H9 (cell line): ENCODE measurements at regions not wholly inside any gene's neighbourhood (a gene's known extent, or its start where the extent isn't known, plus 50 kb on each side); places are given as distances from the start of the nearest gene placed in this dataset.

Experiments
- DNase-seq: peaks from one replicate; pipeline ENCODE4 v3.0.0-alpha.2; 2017
- H2AFZ ChIP-seq: one replicate; pipeline ENCODE4 v1.6.1; 2013; ENCODE audit warnings: mild to moderate bottlenecking, low read length, control low read depth, moderate library complexity
- H2AK5ac ChIP-seq: 2 replicates; pipeline ENCODE4 v1.6.1; 2013; ENCODE audit warnings: low read length, control low read depth, mixed read lengths; ENCODE audit not compliant: insufficient read length
- H2BK120ac ChIP-seq: one replicate; pipeline ENCODE4 v1.6.1; 2013; ENCODE audit warnings: low read depth, mild to moderate bottlenecking, low read length, control low read depth, inconsistent platforms; ENCODE audit not compliant: poor library complexity, severe bottlenecking
- H2BK12ac ChIP-seq: 2 replicates; pipeline ENCODE4 v1.6.1; 2013; ENCODE audit warnings: low read length, control low read depth, mixed read lengths, low read depth; ENCODE audit not compliant: insufficient read length
- H2BK15ac ChIP-seq: 2 replicates; pipeline ENCODE4 v1.6.1; 2013; ENCODE audit warnings: low read depth, low read length, control low read depth
- H2BK20ac ChIP-seq: one replicate; pipeline ENCODE4 v1.6.1; 2013; ENCODE audit warnings: low read depth, mild to moderate bottlenecking, low read length, control low read depth, inconsistent platforms; ENCODE audit not compliant: poor library complexity, severe bottlenecking
- H2BK5ac ChIP-seq: 2 replicates; pipeline ENCODE4 v1.6.1; 2013; ENCODE audit warnings: low read length, control low read depth, mixed read lengths; ENCODE audit not compliant: insufficient read length
- H3K14ac ChIP-seq: 2 replicates; pipeline ENCODE4 v1.6.1; 2013; ENCODE audit warnings: low read length, control low read depth; ENCODE audit not compliant: insufficient read depth
- H3K18ac ChIP-seq: 2 replicates; pipeline ENCODE4 v1.6.1; 2013; ENCODE audit warnings: low read depth, mild to moderate bottlenecking, mixed read lengths, low read length, control low read depth; ENCODE audit not compliant: insufficient read length
- H3K23ac ChIP-seq: 2 replicates; pipeline ENCODE4 v1.6.1; 2013; ENCODE audit warnings: low read length, control low read depth, mixed read lengths, low read depth; ENCODE audit not compliant: insufficient read length
- H3K23me2 ChIP-seq: 2 replicates; pipeline ENCODE4 v1.6.1; 2013; ENCODE audit warnings: low read depth, mild to moderate bottlenecking, mixed read lengths, low read length, control low read depth; ENCODE audit not compliant: insufficient read length, poor library complexity, severe bottlenecking
- H3K27ac ChIP-seq: 2 replicates; pipeline ENCODE4 v1.5.1; 2013; ENCODE audit warnings: low read length, control low read depth, mixed read lengths, low read depth; ENCODE audit not compliant: insufficient read length
- H3K27me3 ChIP-seq: 2 replicates; pipeline ENCODE4 v1.6.1; 2013; ENCODE audit warnings: low read length, control low read depth, inconsistent platforms; ENCODE audit not compliant: insufficient read depth
- H3K4ac ChIP-seq: 2 replicates; pipeline ENCODE4 v1.6.1; 2013; ENCODE audit warnings: low read depth, mild to moderate bottlenecking, control low read depth, inconsistent platforms, low read length, moderate library complexity
- H3K4me1 ChIP-seq: 2 replicates; pipeline ENCODE4 v1.6.1; 2013; ENCODE audit warnings: low read length, control low read depth, inconsistent platforms; ENCODE audit not compliant: insufficient read depth
- H3K4me2 ChIP-seq: 2 replicates; pipeline ENCODE4 v1.6.1; 2013; ENCODE audit warnings: low read length, control low read depth, mixed read lengths; ENCODE audit not compliant: insufficient read length, insufficient read depth
- H3K56ac ChIP-seq: 2 replicates; pipeline ENCODE4 v1.6.1; 2013; ENCODE audit warnings: low read depth, mild to moderate bottlenecking, mixed read lengths, low read length, control low read depth; ENCODE audit not compliant: insufficient read length
- H3K79me1 ChIP-seq: 2 replicates; pipeline ENCODE4 v1.6.1; 2013; ENCODE audit warnings: low read depth, mild to moderate bottlenecking, moderate library complexity, low read length, control low read depth, inconsistent platforms; ENCODE audit not compliant: insufficient read depth, poor library complexity, severe bottlenecking
- H3K79me2 ChIP-seq: 2 replicates; pipeline ENCODE4 v1.6.1; 2013; ENCODE audit warnings: low read length, control low read depth, inconsistent platforms; ENCODE audit not compliant: insufficient read depth
- H3K9ac ChIP-seq: 2 replicates; pipeline ENCODE4 v1.6.1; 2013; ENCODE audit warnings: low read length, control low read depth, mixed read lengths; ENCODE audit not compliant: insufficient read length; ENCODE audit errors: extremely low read depth
- H3K9me3 ChIP-seq: one replicate; pipeline ENCODE4 v1.6.1; 2013; ENCODE audit warnings: low read depth, low read length, inconsistent platforms; ENCODE audit not compliant: control insufficient read depth
- H3T11ph ChIP-seq: one replicate; pipeline ENCODE4 v1.6.1; 2013; ENCODE audit warnings: mild to moderate bottlenecking, low read length, control low read depth, inconsistent platforms
- H4K20me1 ChIP-seq: one replicate; pipeline ENCODE4 v1.6.1; 2013; ENCODE audit not compliant: control insufficient read depth, insufficient read length, insufficient read depth
- H4K5ac ChIP-seq: 2 replicates; pipeline ENCODE4 v1.6.1; 2013; ENCODE audit warnings: low read depth, mild to moderate bottlenecking, mixed read lengths, low read length, control low read depth; ENCODE audit not compliant: insufficient read length
- H4K8ac ChIP-seq: replicated peaks from 2 replicates; pipeline ENCODE4 v1.6.1; 2013; ENCODE audit warnings: low read length, control low read depth, mixed read lengths, low read depth; ENCODE audit not compliant: insufficient read length
- H4K91ac ChIP-seq: 2 replicates; pipeline ENCODE4 v1.6.1; 2013; ENCODE audit warnings: low read depth, mild to moderate bottlenecking, moderate library complexity, mixed read lengths, low read length, control low read depth; ENCODE audit not compliant: insufficient read length
- H3K27ac Mint-ChIP-seq, 3 experiments: 2 replicates in 2 of 3; 3 replicates in 1 of 3; pipeline ENCODE4 v1.8.0; 2020 to 2021; ENCODE audit warnings: mixed read lengths in 3 of 3, mild to moderate bottlenecking in 1 of 3, moderate library complexity in 1 of 3
- H3K27me3 Mint-ChIP-seq: 2 replicates; pipeline ENCODE4 v1.8.0; 2021; ENCODE audit warnings: low read depth, mild to moderate bottlenecking, moderate library complexity, mixed read lengths
- H3K36me3 Mint-ChIP-seq, 3 experiments: 2 replicates in 2 of 3; 3 replicates in 1 of 3; pipeline ENCODE4 v1.8.0; 2020 to 2021; ENCODE audit warnings: low read depth in 3 of 3, mixed read lengths in 3 of 3; ENCODE audit not compliant: insufficient read depth in 1 of 3
- H3K4me1 Mint-ChIP-seq, 2 experiments: 2 replicates each; pipeline ENCODE4 v1.8.0; 2020; ENCODE audit warnings: mixed read lengths in 2 of 2
- H3K4me3 Mint-ChIP-seq, 2 experiments: 2 replicates in 1 of 2; 3 replicates in 1 of 2; pipeline ENCODE4 v1.8.0; 2020 to 2021; ENCODE audit warnings: mild to moderate bottlenecking in 2 of 2, mixed read lengths in 2 of 2, moderate library complexity in 1 of 2
- H3K9me3 Mint-ChIP-seq, 2 experiments: 2 replicates in 1 of 2; 3 replicates in 1 of 2; pipeline ENCODE4 v1.8.0; 2020; ENCODE audit warnings: mild to moderate bottlenecking in 2 of 2, mixed read lengths in 2 of 2, moderate library complexity in 1 of 2
- WGBS: extraction: QIAGEN DNeasy Blood & Tissue Kit; methylation state at CpG from one replicate; pipeline ENCODE4 v1.1.7; 2013; ENCODE audit warnings: missing lambda C conversion rate, low lambda C conversion rate, mixed read lengths; ENCODE audit not compliant: insufficient read length; ENCODE audit errors: extremely low coverage; 5-methylcytosine and 5-hydroxymethylcytosine counted together
- TF ChIP-seq, protein P1 (sequence below): fragments of 200-600 bp; sonication (generic); conservative IDR thresholded peaks from 3 replicates; pipeline ENCODE4 v1.8.0; 2021; ENCODE audit warnings: antibody characterized with exemption, mild to moderate bottlenecking

DNA sequence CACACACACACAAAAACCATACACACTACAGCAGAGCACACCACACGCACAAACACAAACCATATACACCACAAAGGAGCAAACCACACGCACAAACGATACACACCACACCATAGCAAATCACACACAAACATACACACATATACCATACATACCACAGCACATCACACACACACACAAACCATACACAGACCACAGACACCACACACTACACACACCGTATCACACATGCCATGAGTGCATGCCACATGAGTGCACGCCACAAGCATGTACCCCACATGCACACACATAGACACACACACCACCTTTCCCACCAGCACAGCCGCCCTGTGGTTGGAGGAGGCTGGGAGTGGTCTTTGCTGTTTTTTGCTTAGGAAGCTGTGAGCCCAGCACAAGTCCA lies 517.1 kb upstream of the MYT1L start:
- H3K4ac ChIP-seq, result no peak overlapping the region

More for the DNA sequence above, 517.1 kb upstream of the MYT1L start:
- H3K27me3 ChIP-seq, result no peaks in the 10 kb centered on the region
- H4K91ac ChIP-seq, result no peak overlapping the region
- Mint-ChIP-seq H3K9me3 (no peaks in the 10 kb centered on the region), H3K27ac (no peak overlapping the region), H3K4me3 (no peak overlapping the region), H3K27me3 (no peaks in the 10 kb centered on the region; the same call in 1 of the 2 replicates), H3K4me1 (peaks cover 13 to 22% of the 10 kb centered on the region in 2 experiments), H3K36me3 (no peaks in the 10 kb centered on the region)
- no peak overlapping the region for H3T11ph ChIP-seq
- H3K9me3 ChIP-seq, result no peaks in the 10 kb centered on the region
- no peaks in the 10 kb centered on the region for H3K79me2 ChIP-seq
- no peak overlapping the region for H4K5ac ChIP-seq
- H2BK20ac ChIP-seq, result no peak overlapping the region
- no peak overlapping the region for H4K8ac ChIP-seq
- no peak overlapping the region for H3K4me2 ChIP-seq
- H4K20me1 ChIP-seq, result no peaks in the 10 kb centered on the region
- H2BK12ac ChIP-seq, result no peak overlapping the region
- H3K79me1 ChIP-seq, result no peaks in the 10 kb centered on the region
- H3K14ac ChIP-seq, result no peak overlapping the region
- H3K56ac ChIP-seq, result no peak overlapping the region
- TF ChIP-seq, protein P1, sequence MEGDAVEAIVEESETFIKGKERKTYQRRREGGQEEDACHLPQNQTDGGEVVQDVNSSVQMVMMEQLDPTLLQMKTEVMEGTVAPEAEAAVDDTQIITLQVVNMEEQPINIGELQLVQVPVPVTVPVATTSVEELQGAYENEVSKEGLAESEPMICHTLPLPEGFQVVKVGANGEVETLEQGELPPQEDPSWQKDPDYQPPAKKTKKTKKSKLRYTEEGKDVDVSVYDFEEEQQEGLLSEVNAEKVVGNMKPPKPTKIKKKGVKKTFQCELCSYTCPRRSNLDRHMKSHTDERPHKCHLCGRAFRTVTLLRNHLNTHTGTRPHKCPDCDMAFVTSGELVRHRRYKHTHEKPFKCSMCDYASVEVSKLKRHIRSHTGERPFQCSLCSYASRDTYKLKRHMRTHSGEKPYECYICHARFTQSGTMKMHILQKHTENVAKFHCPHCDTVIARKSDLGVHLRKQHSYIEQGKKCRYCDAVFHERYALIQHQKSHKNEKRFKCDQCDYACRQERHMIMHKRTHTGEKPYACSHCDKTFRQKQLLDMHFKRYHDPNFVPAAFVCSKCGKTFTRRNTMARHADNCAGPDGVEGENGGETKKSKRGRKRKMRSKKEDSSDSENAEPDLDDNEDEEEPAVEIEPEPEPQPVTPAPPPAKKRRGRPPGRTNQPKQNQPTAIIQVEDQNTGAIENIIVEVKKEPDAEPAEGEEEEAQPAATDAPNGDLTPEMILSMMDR, result no peak
- no peak overlapping the region for H3K23ac ChIP-seq
- H3K4me1 ChIP-seq, result no peaks in the 10 kb centered on the region; the same call in 1 of the 2 replicates
- no peak overlapping the region for H2BK5ac ChIP-seq
- H2AK5ac ChIP-seq, result no peak overlapping the region
- no peak overlapping the region for H2AFZ ChIP-seq
- 100% methylated on average over 2 of the region's 6 CpGs for WGBS
- H3K18ac ChIP-seq, result no peak overlapping the region
- H2BK120ac ChIP-seq, result no peak overlapping the region
- no peak overlapping the region for H3K27ac ChIP-seq
- no peaks in the 10 kb centered on the region for H3K23me2 ChIP-seq
- no peak overlapping the region for H3K9ac ChIP-seq
- no peak for DNase-seq
- H2BK15ac ChIP-seq, result no peak overlapping the region
